ENCODE measurements at regions not wholly inside any gene's neighbourhood (a gene's known extent, or its start where the extent isn't known, plus 50 kb on each side); places are given as distances from the start of the nearest gene placed in this dataset.

GRCh38 chr20:40895182-40895581 is 133.4 kb upstream of the TOP1 start:
- H3K9ac ChIP-seq (ENCODE audit: low read depth, low read length, poor library complexity), result no peak overlapping the region
- H2BK120ac ChIP-seq (ENCODE audit: low read depth, low read length), result no peak overlapping the region
- H3K23ac ChIP-seq (ENCODE audit: low read depth, low read length, poor library complexity), result no peak overlapping the region
- H3K4me1 ChIP-seq (ENCODE audit: control insufficient read depth in 2 of 2, insufficient read depth in 1 of 2, low read depth in 1 of 2, low read length in 2 of 2), result peaks cover 0 to 2% of the 10 kb centered on the region in 2 donors
- H2AK5ac ChIP-seq (ENCODE audit: low read depth, low read length), result peak overlapping the region; percentile 40
- no peak overlapping the region for H4K8ac ChIP-seq (ENCODE audit: low read depth, low read length)
- no peak overlapping the region for H2BK15ac ChIP-seq (ENCODE audit: low read length)
- H2BK5ac ChIP-seq (ENCODE audit: low read length), result no peak overlapping the region
- no peak overlapping the region for H3K18ac ChIP-seq (ENCODE audit: low read length)
- no peak overlapping the region for H2AFZ ChIP-seq (ENCODE audit: low read length)
- no peak overlapping the region for H2BK12ac ChIP-seq (ENCODE audit: low read length)
- peaks cover 0 to 5% (median 0%) of the 10 kb centered on the region in 3 experiments for H3K27me3 ChIP-seq (ENCODE audit: control insufficient read depth in 3 of 3, insufficient read depth in 3 of 3, low read depth in 1 of 3, low read length in 3 of 3)
- no peaks in the 10 kb centered on the region for H3K36me3 ChIP-seq (replicated peaks in 1 of 2; ENCODE audit: control insufficient read depth in 2 of 2, insufficient read depth in 2 of 2, low read length in 2 of 2)
- no peaks in the 10 kb centered on the region for H3K79me1 ChIP-seq (ENCODE audit: low read depth, low read length)
- H4K91ac ChIP-seq (ENCODE audit: low read depth, low read length, poor library complexity), result no peak overlapping the region
- no peak for DNase-seq (ENCODE audit: low spot score)
- WGBS, 2 donors (ENCODE audit: extremely low coverage in 2 of 2, insufficient read length in 2 of 2, insufficient replicate concordance in 1 of 2), result no CpG with 5 or more reads among the region's 3 CpGs
- no peak overlapping the region for H3K4me2 ChIP-seq (ENCODE audit: insufficient read depth, low read length, poor library complexity, severe bottlenecking)
- H3K9me3 ChIP-seq (replicated peaks in 1 of 2; ENCODE audit: control insufficient read depth in 2 of 2, insufficient read depth in 1 of 2, low read depth in 1 of 2, low read length in 2 of 2), result no peaks in the 10 kb centered on the region
- no peak overlapping the region for H3K14ac ChIP-seq (ENCODE audit: low read length)
- no peak overlapping the region for H3K4ac ChIP-seq (ENCODE audit: low read length)
- H3K27ac ChIP-seq (replicated peaks; ENCODE audit: low read length), result no peak overlapping the region
- H3K4me3 ChIP-seq (ENCODE audit: low read length in 2 of 2), result no peak overlapping the region

GRCh38 chr20:40896814-40897700 is 131.6 kb upstream of the TOP1 start:
- H4K8ac ChIP-seq (ENCODE audit: low read depth, low read length), result no peak overlapping the region
- H3K4me3 ChIP-seq (ENCODE audit: low read length in 2 of 2), result no peak overlapping the region
- no peak overlapping the region for H4K91ac ChIP-seq (ENCODE audit: low read depth, low read length, poor library complexity)
- H2AFZ ChIP-seq (ENCODE audit: low read length), result no peak overlapping the region
- H2BK12ac ChIP-seq (ENCODE audit: low read length), result no peak overlapping the region
- peaks cover 0 to 2% of the 10 kb centered on the region in 2 donors for H3K4me1 ChIP-seq (ENCODE audit: control insufficient read depth in 2 of 2, insufficient read depth in 1 of 2, low read depth in 1 of 2, low read length in 2 of 2)
- H3K79me1 ChIP-seq (ENCODE audit: low read depth, low read length), result no peaks in the 10 kb centered on the region
- no peak overlapping the region for H3K14ac ChIP-seq (ENCODE audit: low read length)
- H3K23ac ChIP-seq (ENCODE audit: low read depth, low read length, poor library complexity), result no peak overlapping the region
- DNase-seq (ENCODE audit: low spot score), result no peak
- H3K9me3 ChIP-seq (replicated peaks in 1 of 2; ENCODE audit: control insufficient read depth in 2 of 2, insufficient read depth in 1 of 2, low read depth in 1 of 2, low read length in 2 of 2), result no peaks in the 10 kb centered on the region
- peaks cover 0 to 5% (median 0%) of the 10 kb centered on the region in 3 experiments for H3K27me3 ChIP-seq (ENCODE audit: control insufficient read depth in 3 of 3, insufficient read depth in 3 of 3, low read depth in 1 of 3, low read length in 3 of 3)
- no peak overlapping the region for H2BK15ac ChIP-seq (ENCODE audit: low read length)
- H3K4me2 ChIP-seq (ENCODE audit: insufficient read depth, low read length, poor library complexity, severe bottlenecking), result no peak overlapping the region
- H2BK5ac ChIP-seq (ENCODE audit: low read length), result no peak overlapping the region
- H3K4ac ChIP-seq (ENCODE audit: low read length), result no peak overlapping the region
- peak overlapping the region; percentile 45 for H3K18ac ChIP-seq (ENCODE audit: low read length)
- no peak overlapping the region for H3K9ac ChIP-seq (ENCODE audit: low read depth, low read length, poor library complexity)
- no peak overlapping the region for H3K27ac ChIP-seq (replicated peaks; ENCODE audit: low read length)
- no CpG with 5 or more reads among the region's 10 CpGs for WGBS, 2 donors (ENCODE audit: extremely low coverage in 2 of 2, insufficient read length in 2 of 2, insufficient replicate concordance in 1 of 2)
- H2BK120ac ChIP-seq (ENCODE audit: low read depth, low read length), result no peak overlapping the region
- no peaks in the 10 kb centered on the region for H3K36me3 ChIP-seq (replicated peaks in 1 of 2; ENCODE audit: control insufficient read depth in 2 of 2, insufficient read depth in 2 of 2, low read length in 2 of 2)
- no peak overlapping the region for H2AK5ac ChIP-seq (ENCODE audit: low read depth, low read length)

- Histone ChIP-seq H2BK15ac (ENCODE audit: low read length) (no peak overlapping the region), H2BK5ac (ENCODE audit: low read length) (no peak overlapping the region), H3K27me3 (ENCODE audit: control insufficient read depth in 3 of 3, insufficient read depth in 3 of 3, low read depth in 1 of 3, low read length in 3 of 3) (peaks cover 0 to 5% (median 0%) of the 10 kb centered on the region in 3 experiments), H3K14ac (ENCODE audit: low read length) (no peak overlapping the region), H3K4me3 (ENCODE audit: low read length in 2 of 2) (no peak overlapping the region), H4K8ac (ENCODE audit: low read depth, low read length) (no peak overlapping the region), H2AK5ac (ENCODE audit: low read depth, low read length) (no peak overlapping the region), H3K23ac (ENCODE audit: low read depth, low read length, poor library complexity) (no peak overlapping the region), H4K91ac (ENCODE audit: low read depth, low read length, poor library complexity) (no peak overlapping the region), H3K27ac (replicated peaks; ENCODE audit: low read length) (no peak overlapping the region), H3K9me3 (replicated peaks in 1 of 2; ENCODE audit: control insufficient read depth in 2 of 2, insufficient read depth in 1 of 2, low read depth in 1 of 2, low read length in 2 of 2) (no peaks in the 10 kb centered on the region), H3K4me1 (ENCODE audit: control insufficient read depth in 2 of 2, insufficient read depth in 1 of 2, low read depth in 1 of 2, low read length in 2 of 2) (peaks cover 0 to 2% of the 10 kb centered on the region in 2 donors), H3K36me3 (replicated peaks in 1 of 2; ENCODE audit: control insufficient read depth in 2 of 2, insufficient read depth in 2 of 2, low read length in 2 of 2) (no peaks in the 10 kb centered on the region), H3K4ac (ENCODE audit: low read length) (no peak overlapping the region), H2BK120ac (ENCODE audit: low read depth, low read length) (no peak overlapping the region), H3K79me1 (ENCODE audit: low read depth, low read length) (no peaks in the 10 kb centered on the region), H2BK12ac (ENCODE audit: low read length) (no peak overlapping the region), H2AFZ (ENCODE audit: low read length) (no peak overlapping the region), H3K9ac (ENCODE audit: low read depth, low read length, poor library complexity) (no peak overlapping the region), H3K4me2 (ENCODE audit: insufficient read depth, low read length, poor library complexity, severe bottlenecking) (no peak overlapping the region), H3K18ac (ENCODE audit: low read length) (no peak overlapping the region)
- WGBS, 2 donors (ENCODE audit: extremely low coverage in 2 of 2, insufficient read length in 2 of 2, insufficient replicate concordance in 1 of 2), result no CpG with 5 or more reads among the region's 2 CpGs
- no peak for DNase-seq (ENCODE audit: low spot score)
These were observed 129.3 kb upstream of the TOP1 start for GRCh38 chr20:40899344-40899743.

GRCh38 chr20:40900666-40901215 is 127.9 kb upstream of the TOP1 start:
- Histone ChIP-seq H3K18ac (ENCODE audit: low read length) (no peak overlapping the region), H3K27me3 (ENCODE audit: control insufficient read depth in 3 of 3, insufficient read depth in 3 of 3, low read depth in 1 of 3, low read length in 3 of 3) (peaks cover 0 to 8% (median 0%) of the 10 kb centered on the region in 3 experiments), H2AFZ (ENCODE audit: low read length) (no peak overlapping the region), H3K9me3 (replicated peaks in 1 of 2; ENCODE audit: control insufficient read depth in 2 of 2, insufficient read depth in 1 of 2, low read depth in 1 of 2, low read length in 2 of 2) (peaks cover 0 to 1% of the 10 kb centered on the region in 2 donors), H4K91ac (ENCODE audit: low read depth, low read length, poor library complexity) (no peak overlapping the region), H3K4me1 (ENCODE audit: control insufficient read depth in 2 of 2, insufficient read depth in 1 of 2, low read depth in 1 of 2, low read length in 2 of 2) (peaks cover 0 to 2% of the 10 kb centered on the region in 2 donors), H2AK5ac (ENCODE audit: low read depth, low read length) (no peak overlapping the region), H4K8ac (ENCODE audit: low read depth, low read length) (no peak overlapping the region), H3K4me2 (ENCODE audit: insufficient read depth, low read length, poor library complexity, severe bottlenecking) (no peak overlapping the region), H2BK120ac (ENCODE audit: low read depth, low read length) (no peak overlapping the region), H2BK15ac (ENCODE audit: low read length) (no peak overlapping the region), H3K36me3 (replicated peaks in 1 of 2; ENCODE audit: control insufficient read depth in 2 of 2, insufficient read depth in 2 of 2, low read length in 2 of 2) (no peaks in the 10 kb centered on the region), H3K27ac (replicated peaks; ENCODE audit: low read length) (no peak overlapping the region), H3K14ac (ENCODE audit: low read length) (no peak overlapping the region), H2BK12ac (ENCODE audit: low read length) (no peak overlapping the region), H3K9ac (ENCODE audit: low read depth, low read length, poor library complexity) (no peak overlapping the region), H3K23ac (ENCODE audit: low read depth, low read length, poor library complexity) (no peak overlapping the region), H3K4me3 (ENCODE audit: low read length in 2 of 2) (no peak overlapping the region), H2BK5ac (ENCODE audit: low read length) (no peak overlapping the region), H3K79me1 (ENCODE audit: low read depth, low read length) (no peaks in the 10 kb centered on the region), H3K4ac (ENCODE audit: low read length) (no peak overlapping the region)
- no CpG with 5 or more reads among the region's 2 CpGs for WGBS, 2 donors (ENCODE audit: extremely low coverage in 2 of 2, insufficient read length in 2 of 2, insufficient replicate concordance in 1 of 2)
- no peak for DNase-seq (ENCODE audit: low spot score)

Data from neuronal stem cell (in vitro differentiated cells).